HG02610 (cell line): ENCODE measurements at regions not wholly inside any gene's neighbourhood (a gene's known extent, or its start where the extent isn't known, plus 50 kb on each side); places are given as distances from the start of the nearest gene placed in this dataset.
"Not testable (repeated sequence)": the region's sequence is repeated elsewhere in the genome, so short reads cannot be mapped to it uniquely, and the experiment has no call there.

Source experiments
- ATAC-seq: cut with Tn5 transposase; IDR thresholded peaks from one replicate; pipeline ENCODE4 v1.9.1; 2021; ENCODE audit warnings: mild to moderate bottlenecking, moderate library complexity; ENCODE audit not compliant: unreplicated experiment

DNA sequence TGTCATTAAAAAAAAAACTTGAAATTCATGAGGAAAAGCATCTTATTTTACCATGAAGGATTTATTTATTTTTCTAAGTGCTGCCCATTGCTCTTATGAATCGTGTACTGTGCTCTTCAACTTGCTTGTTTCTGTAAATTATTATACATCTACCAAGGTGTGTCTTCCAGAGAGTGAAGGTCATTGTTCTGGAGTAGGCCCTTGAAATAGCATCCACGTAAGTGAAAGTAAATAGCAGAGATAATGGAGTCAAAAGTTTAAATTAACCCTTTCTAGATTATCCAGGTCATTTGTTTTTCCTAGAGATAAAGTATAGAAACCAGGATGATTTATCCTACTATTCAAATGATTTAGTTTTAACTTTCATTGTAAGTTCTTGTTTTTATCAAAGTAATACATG lies 473.1 kb downstream of the DIRAS2 start:
- ATAC-seq, result no peak

DNA sequence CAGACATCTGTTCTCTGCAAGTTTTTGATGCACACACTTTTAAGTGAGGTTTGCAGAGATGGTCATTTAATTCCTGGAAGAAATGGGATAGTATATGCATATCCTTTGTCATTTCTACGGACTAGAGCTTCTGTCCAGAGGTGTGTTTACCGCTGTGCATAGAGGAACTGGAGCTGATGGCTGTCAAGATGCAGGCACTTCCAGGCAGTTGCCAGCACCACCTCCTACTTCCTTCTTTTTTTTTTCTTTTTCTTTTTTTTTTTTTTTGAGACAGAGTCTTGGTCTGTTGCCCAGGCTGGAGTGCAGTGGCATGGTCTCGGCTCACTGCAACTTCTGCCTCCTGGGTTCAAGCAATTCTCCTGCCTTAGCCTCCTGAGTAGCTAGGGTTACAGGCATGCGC lies 468.7 kb downstream of the DIRAS2 start:
- ATAC-seq, result not testable (repeated sequence)

DNA sequence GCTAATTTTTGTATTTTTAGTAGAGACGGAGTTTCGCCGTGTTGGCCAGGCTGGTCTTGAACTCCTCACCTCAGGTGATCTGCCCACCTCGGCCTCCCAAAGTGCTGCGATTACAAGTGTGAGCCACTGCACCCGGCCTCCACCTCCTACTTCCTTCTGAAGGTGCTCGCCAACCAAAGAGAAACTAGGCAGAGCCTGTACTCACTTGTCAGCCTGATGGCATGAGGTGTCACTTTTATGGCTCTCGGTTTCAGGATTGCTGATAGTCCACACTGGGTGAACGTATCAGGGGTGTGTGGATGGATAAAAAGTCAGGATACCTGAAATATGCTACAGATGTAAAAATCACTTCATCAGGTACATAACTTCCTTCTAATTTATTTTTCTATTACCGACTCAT lies 468.3 kb downstream of the DIRAS2 start:
- not testable (repeated sequence) for ATAC-seq

DNA sequence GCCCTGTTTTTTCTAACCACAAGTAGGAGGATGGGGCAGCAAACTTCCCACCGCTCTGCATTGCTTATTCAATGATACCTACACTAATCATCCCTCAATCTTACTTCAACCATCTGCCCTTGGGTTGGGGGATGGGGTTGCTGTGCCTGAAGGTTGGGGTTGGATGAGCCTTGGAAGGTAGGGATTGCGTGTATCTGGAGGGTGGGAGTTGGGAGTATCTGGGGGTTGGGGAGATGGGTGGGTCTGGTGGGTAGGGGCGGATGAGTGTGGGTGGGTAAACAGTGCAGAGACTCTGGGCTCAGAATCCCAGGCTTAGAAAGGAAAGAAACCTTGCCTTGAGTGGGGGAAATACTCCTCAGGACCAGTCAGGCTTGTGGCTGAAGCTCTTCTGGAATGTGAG lies 467.4 kb downstream of the DIRAS2 start:
- no peak for ATAC-seq

DNA sequence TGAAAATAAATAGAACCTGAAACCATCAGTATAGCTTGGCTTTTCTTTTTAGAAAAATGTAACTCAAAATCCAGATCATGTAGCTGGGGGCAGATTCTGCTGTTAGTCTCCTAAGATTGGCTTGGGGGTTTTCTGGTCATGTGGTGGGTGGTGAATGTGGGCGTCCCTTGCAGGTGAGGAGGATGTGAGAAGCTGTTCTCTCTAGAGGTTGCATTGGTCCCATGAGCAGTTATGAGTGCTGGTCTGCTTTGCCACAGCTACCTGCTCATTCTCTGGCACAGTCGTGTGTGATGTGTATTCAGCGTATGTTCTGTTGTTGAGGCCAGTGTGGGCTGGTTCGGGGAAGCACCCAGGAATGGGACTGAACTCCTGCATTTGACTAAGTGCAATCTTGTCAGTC lies 466.8 kb downstream of the DIRAS2 start:
- no peak for ATAC-seq

DNA sequence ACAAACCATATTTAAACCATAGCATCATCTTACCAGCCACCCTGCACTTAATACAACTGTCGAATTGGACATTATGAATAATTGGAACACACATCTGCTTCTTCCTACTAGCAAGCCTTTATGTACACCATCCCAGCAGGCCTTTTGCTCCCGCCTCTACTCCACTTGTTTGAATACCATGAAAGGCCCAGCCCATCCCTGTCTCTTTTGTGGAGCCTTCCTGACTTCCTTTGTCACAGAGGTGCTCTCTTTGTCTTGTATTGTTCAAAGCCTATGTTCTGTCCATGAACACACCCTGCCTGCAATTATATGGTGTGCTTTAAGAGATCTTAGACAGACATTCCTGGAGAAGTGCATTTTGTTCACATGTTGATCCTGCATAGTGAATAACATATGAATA lies 465.7 kb downstream of the DIRAS2 start:
- no peak for ATAC-seq

DNA sequence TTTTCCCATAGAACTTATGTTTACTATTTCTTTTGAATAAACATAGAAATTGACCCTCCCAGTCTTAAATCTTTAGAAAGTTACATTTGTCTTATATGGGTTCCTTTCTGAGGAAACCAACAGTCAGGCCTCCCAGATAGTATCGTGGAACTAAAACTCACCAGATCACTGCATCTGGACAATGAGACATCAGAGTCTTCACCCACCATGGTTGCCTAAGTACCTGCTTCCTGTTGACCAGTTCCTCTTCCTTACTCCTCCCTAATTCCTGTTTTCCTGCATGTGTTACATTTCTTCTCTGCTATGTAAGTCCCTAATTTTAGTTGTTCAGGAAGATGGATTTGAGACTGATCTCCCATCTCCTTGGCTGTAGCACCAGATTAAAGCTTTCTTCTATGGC lies 462.2 kb downstream of the DIRAS2 start:
- no peak for ATAC-seq

DNA sequence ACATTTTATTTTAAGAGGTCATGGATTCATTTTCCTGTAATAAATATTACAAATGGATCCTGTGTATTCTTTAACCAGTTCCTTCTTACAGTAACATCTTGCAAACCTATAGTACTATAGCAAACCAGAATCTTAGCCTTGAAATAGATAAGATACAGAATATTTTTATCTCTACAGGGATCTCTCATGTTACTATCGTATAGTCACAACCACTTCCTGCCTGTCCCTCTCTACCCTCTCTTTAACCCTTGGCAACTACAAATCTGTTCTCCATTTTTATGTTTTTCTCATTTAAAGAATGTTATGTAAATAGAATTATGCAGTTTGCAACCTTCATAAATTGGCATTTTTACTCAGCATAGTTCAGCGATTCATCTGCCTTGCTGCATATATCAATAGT lies 454.0 kb downstream of the DIRAS2 start:
- ATAC-seq, result no peak

DNA sequence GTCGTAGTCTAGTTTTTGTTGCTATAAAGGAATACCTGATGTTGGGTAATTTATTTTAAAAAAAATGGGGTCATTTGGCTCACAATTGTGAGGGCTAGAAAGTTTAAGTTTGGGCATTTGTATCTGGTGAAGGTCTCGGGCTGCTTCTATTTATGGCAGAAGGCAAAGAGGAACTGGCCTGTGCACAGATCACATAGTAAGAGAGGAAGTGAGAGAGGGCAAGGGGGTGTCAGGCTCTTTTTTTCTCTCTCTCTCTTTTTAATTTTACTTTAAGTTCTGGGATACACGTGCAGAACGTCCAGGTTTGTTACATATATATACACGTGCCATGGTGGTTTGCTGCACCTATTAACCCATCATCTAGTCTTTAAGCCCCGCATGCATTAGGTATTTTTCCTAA lies 453.3 kb downstream of the DIRAS2 start:
- peak; percentile 83 for ATAC-seq

DNA sequence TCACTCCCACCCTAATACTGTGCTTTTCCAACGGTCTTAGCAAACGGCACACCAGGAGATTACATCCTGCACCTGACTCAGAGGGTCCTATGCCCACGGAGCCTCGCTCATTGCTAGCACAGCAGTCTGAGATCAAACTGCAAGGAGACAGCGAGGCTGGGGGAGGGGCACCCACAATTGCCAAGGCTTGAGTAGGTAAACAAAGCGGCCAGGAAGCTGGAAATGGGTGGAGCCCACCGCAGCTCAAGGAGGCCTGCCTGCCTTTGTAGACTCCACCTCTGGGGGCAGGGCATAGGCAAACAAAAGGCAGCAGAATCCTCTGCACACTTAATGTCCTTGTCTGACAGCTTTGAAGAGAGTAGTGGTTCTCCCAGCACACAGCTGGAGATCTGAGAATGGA lies 450.2 kb downstream of the DIRAS2 start:
- not testable (repeated sequence) for ATAC-seq

DNA sequence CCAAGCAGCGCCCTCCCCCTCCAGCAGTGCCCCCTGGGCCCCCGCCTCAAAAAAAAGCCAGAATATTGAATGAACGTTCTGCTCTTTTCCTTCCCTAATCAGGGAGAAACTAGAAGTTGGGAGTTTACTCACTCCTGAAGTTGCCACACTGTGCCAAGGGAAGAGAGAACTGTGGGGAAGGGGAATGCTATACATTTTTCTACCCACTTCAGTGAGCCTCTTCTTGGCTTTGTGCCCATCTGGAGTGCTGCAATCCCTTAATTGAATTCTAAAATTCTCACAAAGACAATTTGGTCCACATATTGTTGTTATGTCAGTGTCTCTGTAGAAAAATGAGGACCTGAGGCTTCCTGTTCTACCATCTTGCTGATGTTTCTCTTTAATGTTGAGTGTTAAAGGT lies 443.7 kb downstream of the DIRAS2 start:
- ATAC-seq, result no peak

DNA sequence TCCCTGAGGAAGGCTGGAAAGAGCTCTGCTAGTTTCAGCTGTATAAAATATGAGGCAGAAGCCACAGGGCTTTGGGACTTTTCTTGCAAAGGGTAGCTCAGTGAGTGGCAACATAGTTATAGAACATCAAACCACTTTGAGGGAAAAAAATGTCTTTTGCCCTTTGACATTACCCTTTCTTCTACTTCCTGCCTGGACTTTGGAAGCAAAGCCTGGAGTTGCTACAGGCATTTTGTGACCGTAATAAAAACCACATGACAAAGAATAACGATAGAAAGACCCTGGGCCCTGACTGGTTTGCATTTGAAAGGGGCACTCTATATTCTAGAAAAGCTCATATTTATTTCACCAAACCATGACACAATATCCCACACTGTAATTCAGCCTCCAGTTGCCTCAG lies 440.9 kb downstream of the DIRAS2 start:
- ATAC-seq, result no peak

DNA sequence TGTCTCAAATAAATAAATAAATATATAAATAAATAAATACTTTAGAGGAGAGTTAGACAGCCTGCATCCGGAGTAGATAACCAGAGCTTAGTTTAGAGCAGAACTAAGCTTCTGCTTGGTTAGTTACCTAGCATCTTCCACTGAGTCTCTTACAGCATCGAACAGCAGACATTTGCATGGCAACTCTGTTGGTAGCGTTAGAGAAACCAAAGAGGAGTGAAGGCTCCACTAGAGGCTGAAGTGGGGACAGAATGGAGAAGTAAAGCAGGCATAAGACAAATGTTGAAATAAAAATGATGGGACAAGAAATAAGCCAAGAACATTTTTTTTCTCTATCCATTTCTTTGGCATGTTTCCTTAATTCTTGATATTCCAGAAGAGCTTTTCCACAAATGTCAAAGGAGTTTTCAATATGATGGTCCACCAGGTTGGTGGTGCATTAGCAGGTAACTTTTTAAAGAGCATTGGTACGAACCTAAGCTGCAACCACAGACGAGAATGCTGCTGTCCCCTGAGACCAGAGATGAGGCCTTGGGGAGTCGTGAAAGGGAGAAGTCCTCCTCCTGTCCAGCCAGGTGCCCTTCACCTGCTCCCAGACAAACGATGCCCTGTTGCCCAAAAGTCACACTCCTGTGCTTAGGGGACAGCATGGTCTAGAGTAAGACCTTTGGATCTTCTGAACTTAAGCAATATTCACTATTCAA lies 438.3 kb downstream of the DIRAS2 start:
- no peak for ATAC-seq

DNA sequence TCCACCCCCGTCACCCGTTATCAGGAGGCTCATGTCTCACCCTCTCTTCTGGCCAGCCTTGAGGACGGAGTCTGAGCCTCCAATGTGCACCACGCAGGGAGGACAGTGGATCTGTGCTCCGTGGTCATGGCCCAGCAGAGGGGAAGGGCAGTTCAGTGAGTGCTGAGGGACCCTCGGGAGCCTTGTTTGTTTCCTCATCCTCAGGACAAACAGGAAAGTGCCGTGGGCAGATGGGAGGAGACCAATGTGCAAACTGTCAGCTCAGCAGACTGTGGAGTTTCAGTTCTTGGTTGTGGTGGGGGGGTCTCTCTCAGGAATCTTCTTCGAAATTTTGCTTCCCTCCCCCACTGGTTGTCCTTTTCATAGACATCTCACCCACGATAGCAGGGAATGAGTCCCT lies 429.6 kb downstream of the DIRAS2 start:
- not testable (repeated sequence) for ATAC-seq

DNA sequence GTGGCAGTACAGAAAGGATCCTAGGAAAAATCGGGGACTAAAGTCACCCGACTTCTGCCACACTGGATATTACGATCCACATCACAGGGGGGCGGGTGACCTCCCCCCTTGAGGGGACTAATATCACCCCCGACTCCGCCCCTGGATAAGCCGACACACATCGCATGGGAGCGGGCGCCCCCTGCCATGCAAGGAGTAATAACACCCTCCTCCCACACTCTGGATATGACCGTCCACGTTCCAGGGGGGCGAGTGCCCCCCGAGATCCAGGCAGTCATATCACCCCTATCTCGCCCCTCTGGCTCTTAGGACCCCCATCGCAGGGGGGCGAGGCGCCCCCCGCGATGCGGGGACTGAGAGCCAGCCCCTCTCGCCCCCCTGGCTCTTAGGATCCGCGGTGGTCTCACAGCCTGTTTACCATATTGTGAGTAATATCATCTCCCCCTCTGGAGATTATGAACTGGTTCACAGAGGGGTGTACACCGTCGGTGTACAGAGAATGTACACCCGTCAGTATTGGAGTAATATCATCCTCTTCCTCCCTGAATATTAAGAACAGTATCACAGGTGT lies 423.0 kb downstream of the DIRAS2 start:
- ATAC-seq, result no peak

DNA sequence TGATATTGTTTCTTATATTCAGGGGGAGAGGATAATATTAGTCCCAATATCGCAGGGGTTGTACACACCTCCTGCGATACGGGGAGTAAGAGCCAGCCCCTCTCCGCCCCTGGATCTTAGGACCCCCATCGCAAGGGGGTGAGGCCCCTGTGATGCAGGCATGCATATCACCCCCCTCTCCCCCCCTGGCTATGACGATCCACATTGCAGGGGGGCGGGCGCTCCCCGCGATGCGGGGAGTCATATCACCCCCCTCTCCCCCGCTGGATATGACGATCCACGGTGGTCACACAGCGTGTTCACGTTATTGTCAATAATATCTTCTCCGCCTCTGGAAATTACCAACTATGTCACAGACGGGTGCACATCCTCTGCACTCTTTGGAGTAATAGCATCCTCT lies 420.7 kb downstream of the DIRAS2 start:
- ATAC-seq, result not testable (repeated sequence)

DNA sequence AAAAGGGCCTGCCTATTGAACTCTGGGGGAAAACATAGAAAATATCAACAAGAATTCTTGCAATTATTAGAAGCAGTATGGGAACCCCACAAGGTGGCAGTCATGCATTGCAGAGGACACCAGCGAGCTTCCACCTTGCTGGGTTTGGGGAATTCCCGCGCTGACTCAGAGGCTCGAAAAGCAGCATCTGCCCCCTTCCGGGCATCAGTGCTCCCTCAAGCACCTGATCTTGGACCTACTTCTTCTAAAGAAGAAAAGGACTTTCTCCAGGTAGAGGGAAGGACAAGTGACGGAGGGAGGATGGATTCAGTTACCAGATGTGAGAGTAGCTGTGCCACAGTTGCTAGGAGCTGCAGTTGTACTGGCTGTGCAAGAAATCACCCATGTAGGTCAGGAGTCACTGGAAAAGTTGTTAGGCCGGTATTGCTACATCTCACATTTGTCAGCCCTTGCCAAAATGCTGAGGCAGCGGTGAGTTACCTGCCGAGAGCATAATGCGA lies 415.7 kb downstream of the DIRAS2 start:
- ATAC-seq, result not testable (repeated sequence)

DNA sequence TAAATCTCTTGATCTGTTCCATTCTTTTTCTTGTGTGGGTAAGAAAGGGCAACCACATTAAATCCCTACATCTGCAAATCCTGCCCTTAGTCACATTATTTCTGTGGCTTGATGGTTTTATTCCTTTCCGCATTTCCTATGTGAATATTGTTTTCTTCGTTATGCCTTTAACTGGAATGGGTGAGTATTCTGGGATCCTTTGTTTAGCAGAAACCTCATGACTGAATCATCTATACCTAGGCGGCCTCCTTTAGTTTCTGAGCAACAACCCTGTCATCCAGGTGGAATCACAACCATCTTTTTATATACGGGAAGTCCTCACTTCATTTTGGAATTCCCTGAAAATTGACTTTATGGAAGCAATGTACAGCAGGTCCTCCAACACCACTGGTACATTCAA lies 409.5 kb downstream of the DIRAS2 start:
- not testable (repeated sequence) for ATAC-seq

DNA sequence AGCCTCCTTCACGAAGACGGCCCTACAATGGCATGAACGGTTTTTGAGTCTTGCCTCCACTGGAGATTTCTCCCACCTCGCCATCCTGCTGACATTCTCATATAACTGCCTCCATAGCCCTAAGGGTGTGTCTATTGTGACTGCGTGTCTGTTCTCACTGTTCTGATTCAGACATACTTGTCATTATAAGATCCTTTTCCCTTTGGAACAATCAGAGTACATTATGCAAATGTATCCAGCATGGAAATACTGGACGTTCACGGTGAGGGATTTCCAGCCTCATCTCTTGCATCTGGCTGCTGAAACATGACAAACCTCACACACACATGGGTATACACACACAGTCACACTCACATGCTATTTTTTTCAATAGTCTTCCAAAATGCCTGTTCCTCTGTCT lies 402.1 kb downstream of the DIRAS2 start:
- ATAC-seq, result no peak

DNA sequence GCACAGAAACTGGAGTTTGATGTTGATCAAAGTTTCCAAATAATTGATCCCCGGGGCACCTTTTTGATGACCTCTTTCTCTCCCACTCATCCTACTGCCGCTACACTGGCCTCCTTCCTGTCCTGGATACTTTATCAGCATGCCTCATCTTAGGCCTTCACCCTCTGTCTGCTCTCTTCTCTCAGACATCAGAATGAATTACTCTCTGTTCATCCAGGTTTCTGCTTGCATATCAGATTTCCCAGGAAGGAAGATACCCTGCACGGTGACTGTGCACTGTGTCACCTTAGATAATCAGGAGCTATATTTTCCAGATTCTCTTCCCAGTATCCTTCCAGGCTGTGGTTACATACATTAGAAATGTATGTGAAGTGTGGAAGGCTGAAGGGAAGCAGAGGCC lies 397.0 kb downstream of the DIRAS2 start:
- ATAC-seq, result no peak

DNA sequence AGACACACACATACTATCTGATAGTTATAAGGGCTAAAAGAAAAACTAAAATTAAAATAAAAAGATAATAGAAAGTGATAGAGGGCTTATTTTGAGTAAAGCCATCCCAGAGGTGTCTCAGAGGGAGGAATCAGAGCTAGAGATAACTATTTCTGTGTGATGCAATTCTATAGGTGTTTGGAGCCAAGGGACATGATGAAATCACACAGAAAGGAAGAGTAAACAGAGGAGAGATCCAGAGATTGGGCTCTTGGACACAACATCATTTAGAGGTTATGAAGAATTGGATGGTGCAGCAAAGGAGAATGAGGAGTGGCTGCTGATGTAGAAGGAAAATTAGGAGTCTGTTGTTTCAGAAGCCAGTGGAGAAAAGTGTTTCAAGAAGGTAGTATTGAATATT lies 393.5 kb downstream of the DIRAS2 start:
- ATAC-seq, result no peak

DNA sequence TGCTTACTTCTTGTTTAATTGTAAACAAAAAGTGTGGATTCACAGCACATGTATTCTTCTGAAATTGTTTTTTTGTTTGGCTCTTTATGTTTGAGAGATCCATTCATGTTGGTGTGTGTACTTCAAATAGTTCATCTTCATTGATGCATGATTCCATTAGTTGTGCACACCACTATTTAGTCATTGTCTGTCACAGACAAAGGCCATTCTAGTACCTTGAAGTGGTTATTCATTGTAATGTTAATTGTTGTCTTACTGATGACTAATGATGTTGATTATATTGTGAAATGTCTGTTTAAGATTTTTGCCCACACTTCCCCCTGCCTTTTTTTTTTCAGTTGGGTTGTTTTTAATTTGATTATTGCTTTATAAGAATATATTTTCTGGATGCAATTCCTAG lies 391.3 kb downstream of the DIRAS2 start:
- no peak for ATAC-seq

DNA sequence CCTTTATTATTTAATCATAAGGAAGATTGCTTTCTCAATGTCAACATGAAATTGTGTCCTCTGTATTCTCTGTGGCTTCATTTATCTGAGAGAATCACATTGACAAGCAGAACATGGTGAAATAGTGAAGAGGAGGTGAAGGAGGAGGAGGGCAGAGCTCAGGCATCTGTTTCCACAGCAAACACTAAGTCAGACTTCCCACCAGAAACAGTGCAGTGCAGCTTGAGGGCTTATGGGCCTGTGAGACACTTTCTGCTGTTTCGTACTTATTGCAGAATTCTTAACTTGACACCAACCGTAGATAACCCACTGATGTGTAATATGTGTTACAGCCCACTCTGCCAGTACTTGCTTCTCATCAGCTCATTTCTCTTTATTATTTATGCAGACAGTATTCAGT lies 386.3 kb downstream of the DIRAS2 start:
- ATAC-seq, result no peak
